Spinal cord (tissue), 9 donors: ENCODE measurements at regions not wholly inside any gene's neighbourhood (a gene's known extent, or its start where the extent isn't known, plus 50 kb on each side); places are given as distances from the start of the nearest gene placed in this dataset.

Source experiments
- DNase-seq, 6 donors: peaks; one replicate each; pipeline versions ENCODE4 v3.0.0 to v3.0.0-alpha.2; 2013 to 2015; ENCODE audit warnings: low spot score in 6 of 6, low read depth in 4 of 6
- H3K27ac ChIP-seq: one replicate; pipeline ENCODE4 v1.5.1; 2013; ENCODE audit warnings: low read depth, low read length, control low read depth
- H3K27me3 ChIP-seq: one replicate; pipeline ENCODE4 v1.6.1; 2013; ENCODE audit warnings: low read length; ENCODE audit not compliant: control insufficient read depth, insufficient read depth
- H3K36me3 ChIP-seq: one replicate; pipeline ENCODE4 v1.6.1; 2013; ENCODE audit warnings: low read length; ENCODE audit not compliant: control insufficient read depth, insufficient read depth
- H3K4me1 ChIP-seq: one replicate; pipeline ENCODE4 v1.6.1; 2013; ENCODE audit warnings: low read length; ENCODE audit not compliant: control insufficient read depth, insufficient read depth
- H3K4me3 ChIP-seq: one replicate; pipeline ENCODE4 v1.5.1; 2013; ENCODE audit warnings: low read depth, low read length, control low read depth
- H3K9me3 ChIP-seq: one replicate; pipeline ENCODE4 v1.6.1; 2013; ENCODE audit warnings: low read length; ENCODE audit not compliant: control insufficient read depth, insufficient read depth
- WGBS: methylation state at CpG from one replicate; pipeline ENCODE4 v1.1.5; 2013; ENCODE audit warnings: missing lambda C conversion rate; ENCODE audit not compliant: insufficient coverage; 5-methylcytosine and 5-hydroxymethylcytosine counted together
- donor health status: healthy.

- WGBS = no CpG with 5 or more reads among the region's 8 CpGs
- Histone ChIP-seq H3K9me3 (no peaks in the 10 kb centered on the region), H3K4me1 (no peaks in the 10 kb centered on the region), H3K36me3 (no peaks in the 10 kb centered on the region), H3K27ac (no peak overlapping the region), H3K27me3 (no peaks in the 10 kb centered on the region), H3K4me3 (no peak overlapping the region)
- no peak for DNase-seq
Measured at GRCh38 chr12:58443981-58444371, 476.3 kb downstream of the LRIG3 start.

DNA sequence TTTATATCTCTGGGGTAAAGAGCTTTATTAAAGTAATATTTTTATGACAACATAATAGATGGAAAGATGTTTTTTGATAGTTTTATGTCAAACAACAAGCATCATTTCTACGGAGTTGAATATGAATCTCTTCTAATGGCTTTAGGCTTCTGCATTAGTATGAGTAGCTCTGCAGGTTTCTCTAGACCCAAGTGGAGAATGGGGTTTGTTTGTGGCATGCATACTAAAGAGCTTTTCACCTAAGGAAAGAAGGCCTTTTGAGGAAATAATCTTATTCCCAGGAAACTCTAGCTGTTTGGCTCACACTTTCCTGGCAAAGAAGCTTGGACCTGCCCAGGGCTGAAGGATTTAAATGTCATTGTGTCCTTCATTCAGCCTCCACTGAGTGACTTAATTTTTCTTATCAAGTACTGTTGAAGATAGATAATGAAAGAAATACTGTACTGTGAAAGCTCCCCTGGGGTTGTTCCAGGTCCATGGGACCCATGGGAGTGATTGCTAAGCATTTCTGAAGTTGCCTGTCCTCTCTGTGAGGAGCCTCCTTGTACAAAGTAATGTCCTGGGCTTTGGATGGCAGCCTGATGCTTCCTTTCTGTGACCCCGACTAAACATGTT, 469.3 kb downstream of the LRIG3 start:
- DNase-seq = no peak
- no CpG with 5 or more reads among the region's 2 CpGs for WGBS

GRCh38 chr12:58452546-58452945, 467.8 kb downstream of the LRIG3 start:
- H3K36me3 ChIP-seq = no peaks in the 10 kb centered on the region
- H3K27me3 ChIP-seq = no peaks in the 10 kb centered on the region
- no peaks in the 10 kb centered on the region for H3K9me3 ChIP-seq
- H3K27ac ChIP-seq = no peak overlapping the region
- DNase-seq = no peak
- no peak overlapping the region for H3K4me3 ChIP-seq
- WGBS = 100% methylated on average over 1 of the region's 2 CpGs
- no peaks in the 10 kb centered on the region for H3K4me1 ChIP-seq

More for the DNA sequence above, 469.3 kb downstream of the LRIG3 start:
- H3K27ac ChIP-seq = no peak overlapping the region
- H3K4me1 ChIP-seq = no peaks in the 10 kb centered on the region
- no peaks in the 10 kb centered on the region for H3K9me3 ChIP-seq
- no peaks in the 10 kb centered on the region for H3K27me3 ChIP-seq
- H3K4me3 ChIP-seq = no peak overlapping the region
- H3K36me3 ChIP-seq = no peaks in the 10 kb centered on the region

GRCh38 chr12:58453306-58453705, 467.0 kb downstream of the LRIG3 start:
- no peaks in the 10 kb centered on the region for H3K27me3 ChIP-seq
- H3K4me1 ChIP-seq = no peaks in the 10 kb centered on the region
- no peak overlapping the region for H3K4me3 ChIP-seq
- no peaks in the 10 kb centered on the region for H3K36me3 ChIP-seq
- no peak overlapping the region for H3K27ac ChIP-seq
- no peak for DNase-seq
- 97% methylated on average over 2 of the region's 3 CpGs for WGBS
- no peaks in the 10 kb centered on the region for H3K9me3 ChIP-seq

GRCh38 chr12:58455136-58455535, 465.2 kb downstream of the LRIG3 start:
- 71% methylated on average over 1 of the region's 1 CpG for WGBS
- no peak overlapping the region for H3K27ac ChIP-seq
- DNase-seq = no peak
- no peak overlapping the region for H3K4me3 ChIP-seq
- H3K36me3 ChIP-seq = no peaks in the 10 kb centered on the region
- no peaks in the 10 kb centered on the region for H3K27me3 ChIP-seq
- H3K4me1 ChIP-seq = no peaks in the 10 kb centered on the region
- no peaks in the 10 kb centered on the region for H3K9me3 ChIP-seq

GRCh38 chr12:58458102-58458501, 462.2 kb downstream of the LRIG3 start:
- no CpG with 5 or more reads among the region's 1 CpG for WGBS

DNA sequence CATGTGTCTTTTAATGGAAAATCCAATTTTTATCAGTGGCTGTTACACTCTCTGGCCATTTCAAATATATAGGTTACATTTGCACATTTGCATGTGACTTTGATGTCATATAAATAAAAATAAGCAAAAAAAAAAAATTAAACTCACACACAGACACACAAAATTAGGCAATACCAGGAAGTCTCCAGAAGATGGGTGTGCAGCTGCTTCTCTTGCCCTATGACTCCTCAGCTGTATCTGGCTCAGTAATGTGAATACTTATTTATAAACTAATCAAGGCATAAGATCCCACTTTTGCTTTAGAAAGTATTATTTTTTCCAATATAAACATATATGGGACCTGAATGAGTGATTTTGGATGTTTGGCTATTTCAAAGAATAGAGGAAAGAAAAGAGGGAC, 461.1 kb downstream of the LRIG3 start:
- H3K27ac ChIP-seq = no peak overlapping the region
- H3K36me3 ChIP-seq = no peaks in the 10 kb centered on the region
- H3K4me3 ChIP-seq = no peak overlapping the region
- no peak for DNase-seq
- no peaks in the 10 kb centered on the region for H3K4me1 ChIP-seq
- H3K27me3 ChIP-seq = no peaks in the 10 kb centered on the region
- H3K9me3 ChIP-seq = no peaks in the 10 kb centered on the region

More at GRCh38 chr12:58458102-58458501, 462.2 kb downstream of the LRIG3 start:
- Histone ChIP-seq H3K27me3 (no peaks in the 10 kb centered on the region), H3K4me1 (no peaks in the 10 kb centered on the region), H3K36me3 (no peaks in the 10 kb centered on the region), H3K4me3 (no peak overlapping the region), H3K9me3 (no peaks in the 10 kb centered on the region), H3K27ac (no peak overlapping the region)
- DNase-seq = no peak

- DNase-seq = no peak
- Histone ChIP-seq H3K4me3 (no peak overlapping the region), H3K4me1 (no peaks in the 10 kb centered on the region), H3K27ac (no peak overlapping the region), H3K9me3 (no peaks in the 10 kb centered on the region), H3K36me3 (no peaks in the 10 kb centered on the region), H3K27me3 (no peaks in the 10 kb centered on the region)
- 80% methylated on average over 3 of the region's 3 CpGs for WGBS
Measured at GRCh38 chr12:58463051-58463450, 457.3 kb downstream of the LRIG3 start.

DNA sequence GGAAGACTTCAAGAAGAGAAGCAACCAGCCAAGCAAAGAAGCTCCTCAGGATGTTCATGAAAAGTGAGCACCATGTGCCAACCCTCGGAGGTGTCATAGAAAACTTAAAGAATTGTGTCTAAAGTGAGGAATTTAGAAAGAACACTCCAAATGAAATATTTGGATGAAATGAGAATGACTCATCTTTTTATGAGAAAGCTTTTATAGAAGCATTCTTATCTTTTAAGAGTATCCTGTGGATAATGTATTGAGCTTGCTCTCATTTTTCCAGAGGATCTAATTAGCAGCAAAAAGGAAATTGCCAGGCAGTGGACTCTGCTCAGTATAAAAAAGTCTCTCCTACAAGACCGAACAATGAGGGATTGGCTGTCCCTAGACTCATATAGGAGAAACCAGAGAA, 454.9 kb downstream of the LRIG3 start:
- no peak overlapping the region for H3K27ac ChIP-seq
- H3K27me3 ChIP-seq = no peaks in the 10 kb centered on the region
- no peaks in the 10 kb centered on the region for H3K9me3 ChIP-seq
- no peak for DNase-seq
- WGBS = no CpG with 5 or more reads among the region's 2 CpGs
- H3K36me3 ChIP-seq = no peaks in the 10 kb centered on the region
- H3K4me3 ChIP-seq = no peak overlapping the region
- H3K4me1 ChIP-seq = no peaks in the 10 kb centered on the region

DNA sequence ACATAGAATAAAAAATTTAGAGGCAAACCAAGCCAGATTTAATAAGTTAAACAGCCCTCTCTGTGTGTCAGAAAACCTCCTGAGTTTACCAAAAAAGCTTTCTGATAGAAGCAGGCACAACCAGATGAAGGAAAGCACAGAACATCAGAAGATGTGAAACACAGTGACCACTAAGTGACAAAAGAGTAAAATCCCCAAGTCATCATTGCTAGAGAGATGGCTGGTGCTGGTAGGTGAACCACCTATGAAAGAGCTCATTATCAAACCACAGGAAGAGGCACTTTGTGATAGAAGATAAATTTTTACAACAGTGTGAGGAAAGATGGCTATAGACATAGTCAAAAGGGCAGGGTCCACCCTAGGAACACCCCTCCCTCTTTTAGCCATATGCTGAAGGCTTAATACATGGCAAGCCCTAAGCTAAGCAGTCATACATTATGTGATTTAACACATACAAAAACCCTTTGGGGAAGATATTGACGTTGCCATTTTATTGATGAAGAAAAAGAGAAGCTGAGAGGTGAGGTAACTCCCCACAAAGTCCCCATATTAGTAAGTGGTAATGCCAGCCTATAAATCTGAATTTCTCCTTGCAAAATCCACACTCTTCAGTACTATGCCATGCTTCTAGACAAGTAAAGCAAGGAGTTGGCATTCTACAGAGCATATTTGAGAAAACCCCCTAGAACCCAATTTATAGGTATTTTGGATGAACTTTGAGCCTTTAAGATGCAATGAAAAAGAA, 449.9 kb downstream of the LRIG3 start:
- no peak for DNase-seq
- H3K36me3 ChIP-seq = no peaks in the 10 kb centered on the region
- H3K4me1 ChIP-seq = no peaks in the 10 kb centered on the region
- no peak overlapping the region for H3K4me3 ChIP-seq
- no peak overlapping the region for H3K27ac ChIP-seq
- H3K27me3 ChIP-seq = no peaks in the 10 kb centered on the region
- no CpG with 5 or more reads among the region's 1 CpG for WGBS
- no peaks in the 10 kb centered on the region for H3K9me3 ChIP-seq
